H1 (cell line): ENCODE measurements at regions not wholly inside any gene's neighbourhood (a gene's known extent, or its start where the extent isn't known, plus 50 kb on each side); places are given as distances from the start of the nearest gene placed in this dataset.

Experiments used
- CBX5 ChIP-seq: fragments of 300-800, 300-1000 bp; sonication (generic); IDR thresholded peaks from 2 replicates; pipeline ENCODE4 v1.7.1; 2016; ENCODE audit warnings: antibody characterized with exemption, low read length, low read depth
- JUND ChIP-seq: IDR thresholded peaks from 2 replicates; pipeline ENCODE4 v1.6.1; 2011; ENCODE audit warnings: mild to moderate bottlenecking, improper control_type of control experiment, low read length
- MAFK ChIP-seq: IDR thresholded peaks from 2 replicates; pipeline ENCODE4 v1.6.1; 2012; ENCODE audit warnings: low read depth, mild to moderate bottlenecking, improper control_type of control experiment, low read length
- POLR2A ChIP-seq, 2 experiments: IDR thresholded peaks; 1 replicate in 1 of 2; 2 replicates in 1 of 2; pipeline ENCODE4 v1.6.1; 2011; ENCODE audit warnings: low read depth in 2 of 2, low read length in 2 of 2, mild to moderate bottlenecking in 2 of 2; ENCODE audit errors: control extremely low read depth in 1 of 2
- POLR2AphosphoS5 ChIP-seq: IDR thresholded peaks from 2 replicates; pipeline ENCODE4 v1.6.1; 2011; ENCODE audit warnings: low read depth, low read length
- TEAD4 ChIP-seq: IDR thresholded peaks from 2 replicates; pipeline ENCODE4 v1.6.1; 2012; ENCODE audit warnings: low read depth, low read length, inconsistent platforms, mixed read lengths
- ZNF274 ChIP-seq: IDR thresholded peaks from 2 replicates; pipeline ENCODE4 v1.7.0; 2012; ENCODE audit warnings: low read length, borderline replicate concordance; ENCODE audit errors: extremely low read depth
- TF ChIP-seq, protein P1 (sequence below): IDR thresholded peaks from 2 replicates; pipeline ENCODE4 v1.6.1; 2011; ENCODE audit warnings: low read depth, mild to moderate bottlenecking, low read length; ENCODE audit not compliant: insufficient read depth

DNA sequence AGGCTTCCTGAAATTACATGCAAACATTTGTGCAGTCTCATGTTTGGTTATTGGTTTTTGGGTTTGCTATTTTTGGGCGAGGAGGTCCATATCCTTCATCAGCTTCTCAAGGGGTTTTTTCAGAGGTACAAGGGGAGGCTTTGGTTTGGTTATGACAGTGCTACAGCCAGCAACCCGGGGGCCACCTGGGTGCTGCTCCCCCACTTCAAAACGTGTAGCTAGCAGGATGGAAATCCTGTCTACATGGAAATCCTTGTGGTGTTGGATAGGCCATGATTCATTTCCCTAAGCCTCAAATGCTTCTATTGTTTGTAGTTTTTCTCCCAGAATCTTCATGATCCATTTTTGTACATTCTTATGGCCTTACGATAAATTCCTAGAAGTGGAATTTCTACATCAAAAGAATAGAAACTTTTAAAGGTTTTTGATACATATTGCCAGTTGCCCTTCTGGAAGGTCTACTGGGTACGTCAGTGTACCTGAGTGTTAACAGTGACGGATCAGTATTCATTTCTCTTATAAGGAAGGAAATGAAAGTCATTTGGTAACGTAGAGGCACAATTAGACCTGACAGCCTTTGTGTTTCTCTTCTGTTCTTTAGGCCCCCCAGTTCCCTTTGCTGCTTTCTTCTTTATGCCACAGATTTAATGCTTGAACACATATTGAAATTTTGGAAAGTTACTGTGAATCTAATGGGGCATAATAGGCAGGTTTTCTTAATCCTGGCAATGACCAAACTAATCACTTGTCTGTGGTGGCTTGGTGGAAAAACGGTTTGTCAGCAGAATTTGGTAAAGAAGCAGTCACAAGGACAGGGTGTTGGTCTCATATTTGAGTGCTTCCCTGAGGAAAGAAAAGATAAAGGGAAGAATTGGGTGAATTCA is 69.7 kb upstream of the ABL1 start (continued):
- no peak for TF ChIP-seq MAFK
- no peak for TF ChIP-seq JUND
- TF ChIP-seq CBX5 = no peak
- no peak for TF ChIP-seq POLR2AphosphoS5
- TF ChIP-seq ZNF274 = no peak
- no peak for TF ChIP-seq TEAD4
- TF ChIP-seq, protein P1, sequence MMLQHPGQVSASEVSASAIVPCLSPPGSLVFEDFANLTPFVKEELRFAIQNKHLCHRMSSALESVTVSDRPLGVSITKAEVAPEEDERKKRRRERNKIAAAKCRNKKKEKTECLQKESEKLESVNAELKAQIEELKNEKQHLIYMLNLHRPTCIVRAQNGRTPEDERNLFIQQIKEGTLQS = no peak
- TF ChIP-seq POLR2A (IDR thresholded peaks at IDR 0.05; ENCODE audit: control extremely low read depth in 1 of 2, low read depth in 2 of 2, low read length in 2 of 2) = no peak
- TF ChIP-seq, all 59 proteins: peak for 0
